ENCODE measurements at regions not wholly inside any gene's neighbourhood (a gene's known extent, or its start where the extent isn't known, plus 50 kb on each side); places are given as distances from the start of the nearest gene placed in this dataset.

DNA sequence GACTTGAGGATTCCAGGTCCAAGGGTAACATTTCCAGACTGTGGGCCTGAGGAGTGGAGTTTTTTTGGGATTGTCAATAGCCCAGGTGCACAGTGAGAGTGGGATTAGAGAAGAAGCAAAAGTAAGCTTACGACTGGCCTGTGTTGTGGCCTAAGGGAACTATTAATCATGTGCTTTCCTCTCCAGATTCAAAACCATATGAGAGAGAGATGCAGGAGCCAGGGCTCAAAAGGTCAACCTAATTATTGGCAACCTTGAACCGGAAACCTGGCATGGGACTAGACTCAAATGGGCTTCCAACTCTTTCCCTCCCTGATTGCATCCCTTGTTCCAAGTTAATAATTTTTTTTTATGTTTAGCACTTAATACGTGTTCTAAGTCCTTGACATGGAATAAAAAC, 242.1 kb upstream of the THRB start:
- TF ChIP-seq, protein P1, sequence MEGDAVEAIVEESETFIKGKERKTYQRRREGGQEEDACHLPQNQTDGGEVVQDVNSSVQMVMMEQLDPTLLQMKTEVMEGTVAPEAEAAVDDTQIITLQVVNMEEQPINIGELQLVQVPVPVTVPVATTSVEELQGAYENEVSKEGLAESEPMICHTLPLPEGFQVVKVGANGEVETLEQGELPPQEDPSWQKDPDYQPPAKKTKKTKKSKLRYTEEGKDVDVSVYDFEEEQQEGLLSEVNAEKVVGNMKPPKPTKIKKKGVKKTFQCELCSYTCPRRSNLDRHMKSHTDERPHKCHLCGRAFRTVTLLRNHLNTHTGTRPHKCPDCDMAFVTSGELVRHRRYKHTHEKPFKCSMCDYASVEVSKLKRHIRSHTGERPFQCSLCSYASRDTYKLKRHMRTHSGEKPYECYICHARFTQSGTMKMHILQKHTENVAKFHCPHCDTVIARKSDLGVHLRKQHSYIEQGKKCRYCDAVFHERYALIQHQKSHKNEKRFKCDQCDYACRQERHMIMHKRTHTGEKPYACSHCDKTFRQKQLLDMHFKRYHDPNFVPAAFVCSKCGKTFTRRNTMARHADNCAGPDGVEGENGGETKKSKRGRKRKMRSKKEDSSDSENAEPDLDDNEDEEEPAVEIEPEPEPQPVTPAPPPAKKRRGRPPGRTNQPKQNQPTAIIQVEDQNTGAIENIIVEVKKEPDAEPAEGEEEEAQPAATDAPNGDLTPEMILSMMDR (conservative IDR thresholded peaks at IDR 0.05; ENCODE audit: low read length), result no peak
- no peak for TF ChIP-seq EZH2phosphoT487 (IDR thresholded peaks at IDR 0.05; ENCODE audit: borderline replicate concordance, low read depth, low read length)

Measured in OCI-LY7 (cell line).